ENCODE measurements at regions not wholly inside any gene's neighbourhood (a gene's known extent, or its start where the extent isn't known, plus 50 kb on each side); places are given as distances from the start of the nearest gene placed in this dataset.
"Not testable (repeated sequence)": the region's sequence is repeated elsewhere in the genome, so short reads cannot be mapped to it uniquely, and the experiment has no call there.

GRCh38 chr20:59481067-59481466, 123.3 kb upstream of the PHACTR3 start:
- no peak overlapping the region for H3K4me3 ChIP-seq (ENCODE audit: extremely low read depth, insufficient read depth, low read length, poor library complexity, severe bottlenecking)
- no peaks in the 10 kb centered on the region for H3K4me1 ChIP-seq (ENCODE audit: control insufficient read depth, insufficient read depth, low read length, poor library complexity, severe bottlenecking)
- H3K9me3 ChIP-seq (ENCODE audit: control insufficient read depth, low read length): no peaks in the 10 kb centered on the region
- no peak overlapping the region for H3K27ac ChIP-seq (ENCODE audit: low read depth, low read length, severe bottlenecking)
- whole genome bisulfite sequencing, 2 experiments (ENCODE audit: insufficient coverage in 2 of 2): 88 to 93% methylated on average over 7 to 10 of the region's 10 CpGs
- no peaks in the 10 kb centered on the region for H3K36me3 ChIP-seq (ENCODE audit: control insufficient read depth, insufficient read depth, low read length)

GRCh38 chr20:59481477-59482018, 122.8 kb upstream of the PHACTR3 start:
- Histone ChIP-seq H3K36me3 (ENCODE audit: control insufficient read depth, insufficient read depth, low read length) (no peaks in the 10 kb centered on the region), H3K27ac (ENCODE audit: low read depth, low read length, severe bottlenecking) (no peak overlapping the region)
- WGBS, 2 experiments (ENCODE audit: insufficient coverage in 2 of 2): 78 to 91% methylated on average over 7 to 8 of the region's 10 CpGs

GRCh38 chr20:59482351-59483187, 121.8 kb upstream of the PHACTR3 start:
- H3K4me1 ChIP-seq (ENCODE audit: control insufficient read depth, insufficient read depth, low read length, poor library complexity, severe bottlenecking): no peaks in the 10 kb centered on the region
- H3K27ac ChIP-seq (ENCODE audit: low read depth, low read length, severe bottlenecking): no peak overlapping the region
- H3K4me3 ChIP-seq (ENCODE audit: extremely low read depth, insufficient read depth, low read length, poor library complexity, severe bottlenecking): no peak overlapping the region
- H3K9me3 ChIP-seq (ENCODE audit: control insufficient read depth, low read length): no peaks in the 10 kb centered on the region
- 91 to 96% methylated on average over 11 to 13 of the region's 17 CpGs for WGBS, 2 experiments (ENCODE audit: insufficient coverage in 2 of 2)
- H3K36me3 ChIP-seq (ENCODE audit: control insufficient read depth, insufficient read depth, low read length): no peaks in the 10 kb centered on the region

More at GRCh38 chr20:59481477-59482018, 122.8 kb upstream of the PHACTR3 start:
- no peak overlapping the region for H3K4me3 ChIP-seq (ENCODE audit: extremely low read depth, insufficient read depth, low read length, poor library complexity, severe bottlenecking)
- H3K9me3 ChIP-seq (ENCODE audit: control insufficient read depth, low read length): no peaks in the 10 kb centered on the region
- no peaks in the 10 kb centered on the region for H3K4me1 ChIP-seq (ENCODE audit: control insufficient read depth, insufficient read depth, low read length, poor library complexity, severe bottlenecking)

- Histone ChIP-seq H3K36me3 (ENCODE audit: control insufficient read depth, insufficient read depth, low read length) (no peaks in the 10 kb centered on the region), H3K27ac (ENCODE audit: low read depth, low read length, severe bottlenecking) (no peak overlapping the region), H3K4me3 (ENCODE audit: extremely low read depth, insufficient read depth, low read length, poor library complexity, severe bottlenecking) (no peak overlapping the region), H3K4me1 (ENCODE audit: control insufficient read depth, insufficient read depth, low read length, poor library complexity, severe bottlenecking) (no peaks in the 10 kb centered on the region), H3K9me3 (ENCODE audit: control insufficient read depth, low read length) (no peaks in the 10 kb centered on the region)
- 71 to 86% methylated on average over 5 of the region's 5 CpGs for WGBS, 2 experiments (ENCODE audit: insufficient coverage in 2 of 2)
Observed at GRCh38 chr20:59483481-59483880, 120.9 kb upstream of the PHACTR3 start.

GRCh38 chr20:59484228-59484627, 120.1 kb upstream of the PHACTR3 start:
- WGBS, 2 experiments (ENCODE audit: insufficient coverage in 2 of 2): 79 to 93% methylated on average over 5 to 6 of the region's 6 CpGs
- H3K36me3 ChIP-seq (ENCODE audit: control insufficient read depth, insufficient read depth, low read length): no peaks in the 10 kb centered on the region
- no peaks in the 10 kb centered on the region for H3K9me3 ChIP-seq (ENCODE audit: control insufficient read depth, low read length)
- H3K4me3 ChIP-seq (ENCODE audit: extremely low read depth, insufficient read depth, low read length, poor library complexity, severe bottlenecking): no peak overlapping the region
- H3K27ac ChIP-seq (ENCODE audit: low read depth, low read length, severe bottlenecking): no peak overlapping the region
- no peaks in the 10 kb centered on the region for H3K4me1 ChIP-seq (ENCODE audit: control insufficient read depth, insufficient read depth, low read length, poor library complexity, severe bottlenecking)

- 91% methylated on average over 5 of the region's 8 CpGs for WGBS, 2 experiments (ENCODE audit: insufficient coverage in 2 of 2)
- Histone ChIP-seq H3K4me1 (ENCODE audit: control insufficient read depth, insufficient read depth, low read length, poor library complexity, severe bottlenecking) (no peaks in the 10 kb centered on the region), H3K4me3 (ENCODE audit: extremely low read depth, insufficient read depth, low read length, poor library complexity, severe bottlenecking) (no peak overlapping the region), H3K36me3 (ENCODE audit: control insufficient read depth, insufficient read depth, low read length) (no peaks in the 10 kb centered on the region), H3K9me3 (ENCODE audit: control insufficient read depth, low read length) (no peaks in the 10 kb centered on the region), H3K27ac (ENCODE audit: low read depth, low read length, severe bottlenecking) (no peak overlapping the region)
Observed at GRCh38 chr20:59485576-59486454, 118.5 kb upstream of the PHACTR3 start.

- WGBS, 2 experiments (ENCODE audit: insufficient coverage in 2 of 2): 80 to 93% methylated on average over 1 to 3 of the region's 6 CpGs
Observed at GRCh38 chr20:59488459-59488858, 115.9 kb upstream of the PHACTR3 start.

GRCh38 chr20:59490196-59491004, 113.9 kb upstream of the PHACTR3 start:
- 96 to 97% methylated on average over 10 to 13 of the region's 18 CpGs for WGBS, 2 experiments (ENCODE audit: insufficient coverage in 2 of 2)
- not testable (repeated sequence) for H3K36me3 ChIP-seq (ENCODE audit: control insufficient read depth, insufficient read depth, low read length); H3K4me3 ChIP-seq (ENCODE audit: extremely low read depth, insufficient read depth, low read length, poor library complexity, severe bottlenecking); H3K4me1 ChIP-seq (ENCODE audit: control insufficient read depth, insufficient read depth, low read length, poor library complexity, severe bottlenecking); H3K27ac ChIP-seq (ENCODE audit: low read depth, low read length, severe bottlenecking); H3K9me3 ChIP-seq (ENCODE audit: control insufficient read depth, low read length)

More at GRCh38 chr20:59488459-59488858, 115.9 kb upstream of the PHACTR3 start:
- H3K36me3 ChIP-seq (ENCODE audit: control insufficient read depth, insufficient read depth, low read length); H3K9me3 ChIP-seq (ENCODE audit: control insufficient read depth, low read length); H3K4me1 ChIP-seq (ENCODE audit: control insufficient read depth, insufficient read depth, low read length, poor library complexity, severe bottlenecking); H3K27ac ChIP-seq (ENCODE audit: low read depth, low read length, severe bottlenecking); H3K4me3 ChIP-seq (ENCODE audit: extremely low read depth, insufficient read depth, low read length, poor library complexity, severe bottlenecking): not testable (repeated sequence)

GRCh38 chr20:59491884-59492283, 112.5 kb upstream of the PHACTR3 start:
- 78 to 92% methylated on average over 2 of the region's 6 CpGs for WGBS, 2 experiments (ENCODE audit: insufficient coverage in 2 of 2)
- Histone ChIP-seq H3K36me3 (ENCODE audit: control insufficient read depth, insufficient read depth, low read length) (no peaks in the 10 kb centered on the region), H3K27ac (ENCODE audit: low read depth, low read length, severe bottlenecking) (no peak overlapping the region), H3K4me1 (ENCODE audit: control insufficient read depth, insufficient read depth, low read length, poor library complexity, severe bottlenecking) (no peaks in the 10 kb centered on the region), H3K4me3 (ENCODE audit: extremely low read depth, insufficient read depth, low read length, poor library complexity, severe bottlenecking) (no peak overlapping the region), H3K9me3 (ENCODE audit: control insufficient read depth, low read length) (no peaks in the 10 kb centered on the region)

GRCh38 chr20:59493926-59494325, 110.4 kb upstream of the PHACTR3 start:
- Histone ChIP-seq H3K4me3 (ENCODE audit: extremely low read depth, insufficient read depth, low read length, poor library complexity, severe bottlenecking) (no peak overlapping the region), H3K4me1 (ENCODE audit: control insufficient read depth, insufficient read depth, low read length, poor library complexity, severe bottlenecking) (no peaks in the 10 kb centered on the region)
- WGBS, 2 experiments (ENCODE audit: insufficient coverage in 2 of 2): 93 to 100% methylated on average over 3 to 5 of the region's 5 CpGs

More at GRCh38 chr20:59493926-59494325, 110.4 kb upstream of the PHACTR3 start:
- Histone ChIP-seq H3K27ac (ENCODE audit: low read depth, low read length, severe bottlenecking) (no peak overlapping the region), H3K36me3 (ENCODE audit: control insufficient read depth, insufficient read depth, low read length) (no peaks in the 10 kb centered on the region), H3K9me3 (ENCODE audit: control insufficient read depth, low read length) (no peaks in the 10 kb centered on the region)

All from mesodermal cell (in vitro differentiated cells).